ENCODE measurements at regions not wholly inside any gene's neighbourhood (a gene's known extent, or its start where the extent isn't known, plus 50 kb on each side); places are given as distances from the start of the nearest gene placed in this dataset.
"Not testable (repeated sequence)": the region's sequence is repeated elsewhere in the genome, so short reads cannot be mapped to it uniquely, and the experiment has no call there.

- no peak for DNase-seq
Observed at GRCh38 chr5:102554082-102554481, 55.3 kb upstream of the SLCO6A1 start.

GRCh38 chr5:102554728-102555127 is 55.9 kb upstream of the SLCO6A1 start:
- peak in 1 of 2 experiments; percentile 32 for DNase-seq

- DNase-seq: peak in 1 of 2 experiments; percentile 14
Observed at GRCh38 chr5:102561894-102562760, 63.3 kb upstream of the SLCO6A1 start.

- DNase-seq: no peak
Observed at GRCh38 chr5:102570747-102571146, 71.9 kb upstream of the SLCO6A1 start.

GRCh38 chr5:102578362-102578761 is 79.6 kb upstream of the SLCO6A1 start:
- no peak for DNase-seq

- DNase-seq: no peak
Observed at GRCh38 chr5:102579379-102579778, 80.6 kb upstream of the SLCO6A1 start.

- DNase-seq: no peak
Observed at GRCh38 chr5:102581011-102581410, 82.2 kb upstream of the SLCO6A1 start.

- no peak for DNase-seq
Observed at GRCh38 chr5:102582696-102583095, 83.9 kb upstream of the SLCO6A1 start.

GRCh38 chr5:102583276-102584124 is 84.7 kb upstream of the SLCO6A1 start:
- peak in 1 of 2 experiments; percentile 50 for DNase-seq

GRCh38 chr5:102589661-102590060 is 90.9 kb upstream of the SLCO6A1 start:
- DNase-seq: no peak

- DNase-seq: no peak
Observed at GRCh38 chr5:102590467-102590866, 91.7 kb upstream of the SLCO6A1 start.

- DNase-seq: no peak
Observed at GRCh38 chr5:102591650-102592049, 92.8 kb upstream of the SLCO6A1 start.

- DNase-seq: not testable (repeated sequence)
Observed at GRCh38 chr5:102592586-102592985, 93.8 kb upstream of the SLCO6A1 start.

- no peak for DNase-seq
Observed at GRCh38 chr5:102594192-102594591, 95.4 kb upstream of the SLCO6A1 start.

- no peak for DNase-seq
Observed at GRCh38 chr5:102595332-102595731, 96.5 kb upstream of the SLCO6A1 start.

- DNase-seq: no peak
Observed at GRCh38 chr5:102596113-102596512, 97.3 kb upstream of the SLCO6A1 start.

GRCh38 chr5:102596951-102597350 is 98.2 kb upstream of the SLCO6A1 start:
- no peak for DNase-seq

GRCh38 chr5:102599289-102599688 is 100.5 kb upstream of the SLCO6A1 start:
- no peak for DNase-seq

- DNase-seq: no peak
Observed at GRCh38 chr5:102600964-102601363, 102.2 kb upstream of the SLCO6A1 start.

GRCh38 chr5:102603670-102604069 is 104.9 kb upstream of the SLCO6A1 start:
- no peak for DNase-seq

GRCh38 chr5:102608414-102608813 is 109.6 kb upstream of the SLCO6A1 start:
- DNase-seq: no peak

- DNase-seq: no peak
Observed at GRCh38 chr5:102611312-102611711, 112.5 kb upstream of the SLCO6A1 start.

- no peak for DNase-seq
Observed at GRCh38 chr5:102613661-102614060, 114.9 kb upstream of the SLCO6A1 start.

Measured in NCI-H2081 (cell line).